K562 (cell line): ENCODE measurements at regions not wholly inside any gene's neighbourhood (a gene's known extent, or its start where the extent isn't known, plus 50 kb on each side); places are given as distances from the start of the nearest gene placed in this dataset.

ENCODE experiments used
- ATAC-seq: fragments of 200-7000 bp; cut with Tn5 transposase; 3 replicates; pipeline ENCODE4 v1.9.1; 2020; ENCODE audit warnings: moderate library complexity
- BruUV-seq: library from RNA; stranded (reverse); fragments of 400-500 nt; replicated peaks from 2 replicates; lab custom pipeline; 2021; lab: Mats Ljungman, UMichigan
- CTCF ChIA-PET: fragments of 300-600 bp; formaldehyde crosslinking; extraction: SDS; loops from one replicate; lab custom pipeline; 2021; ENCODE audit warnings: low intra/inter-chr PET ratio; lab: Yijun Ruan, JAX
- POLR2A ChIA-PET: fragments of 300-600, 350-650 bp; sonication (Branson Sonifier 250); formaldehyde crosslinking; extraction: SDS; loops from one replicate; lab custom pipeline; 2021; ENCODE audit warnings: antibody characterized with exemption, inconsistent platforms; lab: Yijun Ruan, JAX
- DNase-seq, 4 experiments: peaks; one replicate each; pipeline versions ENCODE4 v3.0.0 to v3.0.0-alpha.2; 2011 to 2018; ENCODE audit warnings: low spot score in 3 of 4, mixed read lengths in 3 of 4; ENCODE audit errors: extremely low read depth in 1 of 4
- FAIRE-seq: peaks from 2 replicates; lab custom pipeline; 2011; peaks lifted over from hg19 to GRCh38; lab: Jason Lieb, UNC
- H2AFZ ChIP-seq: 2 replicates; pipeline ENCODE4 v1.6.0; 2011; ENCODE audit warnings: low read depth, low read length, control low read depth, inconsistent platforms
- H3K27ac ChIP-seq: fragments of 200-600 bp; 3 replicates; pipeline ENCODE4 v1.8.0; 2011; ENCODE audit warnings: low read depth, mild to moderate bottlenecking, control low read depth, inconsistent platforms, low read length, moderate library complexity, mixed read lengths; ENCODE audit errors: extremely low read depth
- H3K27me3 ChIP-seq, 2 experiments: fragments of 300-600 bp in 1 of 2; 2 replicates in 1 of 2; 3 replicates in 1 of 2; pipeline versions ENCODE4 v1.6.0 to v1.8.0; 2011; ENCODE audit warnings: inconsistent platforms in 2 of 2, low read length in 2 of 2, mild to moderate bottlenecking in 1 of 2, mixed read lengths in 1 of 2, moderate library complexity in 1 of 2; ENCODE audit not compliant: control insufficient read depth in 2 of 2, insufficient read depth in 2 of 2
- H3K36me3 ChIP-seq: fragments of 300-600 bp; 3 replicates; pipeline ENCODE4 v1.8.0; 2011; ENCODE audit warnings: mild to moderate bottlenecking, low read length, inconsistent platforms; ENCODE audit not compliant: control insufficient read depth, insufficient read depth
- H3K4me1 ChIP-seq, 2 experiments: fragments of 200-600 bp in 1 of 2; replicated peaks in 1 of 2; 2 replicates in 1 of 2; 3 replicates in 1 of 2; pipeline versions ENCODE4 v1.5.1 to v1.8.0; 2011; ENCODE audit warnings: inconsistent platforms in 2 of 2, low read length in 2 of 2, mild to moderate bottlenecking in 1 of 2, mixed read lengths in 1 of 2, moderate library complexity in 1 of 2; ENCODE audit not compliant: control insufficient read depth in 2 of 2, insufficient read depth in 2 of 2
- H3K4me2 ChIP-seq: 2 replicates; pipeline ENCODE4 v1.6.1; 2011; ENCODE audit warnings: low read length, control low read depth, inconsistent platforms, mixed read lengths; ENCODE audit not compliant: insufficient read depth
- H3K4me3 ChIP-seq: fragments of 200-600 bp; sonication (generic), shearing (Covaris generic); 2 replicates; pipeline ENCODE4 v1.5.1; 2016; ENCODE audit warnings: control low read depth, inconsistent platforms
- H3K79me2 ChIP-seq: fragments of 200-600 bp; 3 replicates; pipeline ENCODE4 v1.8.0; 2011; ENCODE audit warnings: low read length, inconsistent platforms; ENCODE audit not compliant: control insufficient read depth, insufficient read depth
- H3K9ac ChIP-seq, 2 experiments: 2 replicates each; pipeline versions ENCODE4 v1.6.0 to v1.6.1; 2011; ENCODE audit warnings: low read depth in 2 of 2, low read length in 2 of 2, control low read depth in 1 of 2, inconsistent platforms in 1 of 2, mild to moderate bottlenecking in 1 of 2, mixed read lengths in 1 of 2; ENCODE audit not compliant: insufficient read depth in 1 of 2
- H3K9me1 ChIP-seq: one replicate; pipeline ENCODE4 v1.6.0; 2011; ENCODE audit warnings: inconsistent platforms, mild to moderate bottlenecking, low read length, moderate library complexity; ENCODE audit not compliant: control insufficient read depth, insufficient read depth
- H3K9me3 ChIP-seq: replicated peaks from 2 replicates; pipeline ENCODE4 v1.5.1; 2011; ENCODE audit warnings: low read depth, low read length, inconsistent platforms; ENCODE audit not compliant: control insufficient read depth, insufficient read depth
- H4K20me1 ChIP-seq: replicated peaks from 2 replicates; pipeline ENCODE4 v1.6.1; 2011; ENCODE audit warnings: low read length, inconsistent platforms, mixed read lengths; ENCODE audit not compliant: control insufficient read depth, insufficient read depth
- BRF1 ChIP-seq: IDR thresholded peaks from 3 replicates; pipeline ENCODE4 v1.6.1; 2011; ENCODE audit warnings: borderline replicate concordance, mild to moderate bottlenecking; ENCODE audit not compliant: insufficient read length; ENCODE audit errors: extremely low read depth
- HBP1 ChIP-seq: fragments of 450-650 bp; formaldehyde crosslinking; IDR thresholded peaks from 2 replicates; pipeline ENCODE4 v1.4.0; 2022; ENCODE audit warnings: missing genetic modification characterization
- HCFC1 ChIP-seq: IDR thresholded peaks from 2 replicates; pipeline ENCODE4 v1.6.1; 2012; ENCODE audit warnings: low read depth, low read length, improper control_type of control experiment
- SNRNP70 ChIP-seq: fragments of 200-400 bp; formaldehyde crosslinking; optimal IDR thresholded peaks from 2 replicates; pipeline ENCODE3; 2017; ENCODE audit warnings: low read depth, low read length
- ZNF707 ChIP-seq: fragments of 250-450 bp; sonication (Bioruptor Pico); conservative IDR thresholded peaks from 2 replicates; pipeline ENCODE4 v1.8.0; 2022; ENCODE audit warnings: inconsistent platforms, mild to moderate bottlenecking, moderate library complexity
- WGBS: fragments of 100-300 bp; shearing (Covaris generic); methylation state at CpG from one replicate; pipeline ENCODE4 v1.1.6; 2016; ENCODE audit warnings: low coverage, mixed read lengths; ENCODE audit not compliant: insufficient coverage; ENCODE audit errors: missing lambda C conversion rate; 5-methylcytosine and 5-hydroxymethylcytosine counted together
- in situ Hi-C: fragments of 300-500 bp; cut with MboI; formaldehyde crosslinking; loops from 4 replicates; pipeline ENCODE4 v1.15.0; 2018; ENCODE audit warnings: inconsistent platforms, mixed read lengths
- intact Hi-C: fragments of 100-400 bp; cut with micrococcal nuclease; formaldehyde crosslinking; loops from 2 replicates; pipeline ENCODE4 v1.14.2; 2022
- TF ChIP-seq, protein P1 (sequence below): IDR thresholded peaks from 3 replicates; pipeline ENCODE4 v1.6.1; 2011; ENCODE audit warnings: borderline replicate concordance, mild to moderate bottlenecking; ENCODE audit not compliant: insufficient read length, insufficient read depth

- 0% methylated on average over 2 of the region's 2 CpGs for WGBS
- H3K79me2 ChIP-seq, result no peaks in the 10 kb centered on the region
- POLR2A ChIA-PET, result no interaction called here
Observed at GRCh38 chr4:160675550-160675949, 1488.2 kb downstream of the FSTL5 start.

More at GRCh38 chr4:160675550-160675949, 1488.2 kb downstream of the FSTL5 start:
- Histone ChIP-seq H2AFZ (no peak overlapping the region), H3K27me3 (no peaks in the 10 kb centered on the region), H3K9me3 (no peaks in the 10 kb centered on the region), H3K9me1 (no peaks in the 10 kb centered on the region), H3K36me3 (no peaks in the 10 kb centered on the region), H3K4me1 (no peaks in the 10 kb centered on the region), H3K27ac (no peak overlapping the region), H3K4me2 (no peak overlapping the region), H3K9ac (no peak overlapping the region), H4K20me1 (no peaks in the 10 kb centered on the region), H3K4me3 (no peak overlapping the region)
- no peak for TF ChIP-seq HBP1 (CRISPR knock-in tag)
- TF ChIP-seq SNRNP70, result no peak
- no peak for TF ChIP-seq BRF1
- TF ChIP-seq, protein P1, sequence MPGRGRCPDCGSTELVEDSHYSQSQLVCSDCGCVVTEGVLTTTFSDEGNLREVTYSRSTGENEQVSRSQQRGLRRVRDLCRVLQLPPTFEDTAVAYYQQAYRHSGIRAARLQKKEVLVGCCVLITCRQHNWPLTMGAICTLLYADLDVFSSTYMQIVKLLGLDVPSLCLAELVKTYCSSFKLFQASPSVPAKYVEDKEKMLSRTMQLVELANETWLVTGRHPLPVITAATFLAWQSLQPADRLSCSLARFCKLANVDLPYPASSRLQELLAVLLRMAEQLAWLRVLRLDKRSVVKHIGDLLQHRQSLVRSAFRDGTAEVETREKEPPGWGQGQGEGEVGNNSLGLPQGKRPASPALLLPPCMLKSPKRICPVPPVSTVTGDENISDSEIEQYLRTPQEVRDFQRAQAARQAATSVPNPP, result no peak
- TF ChIP-seq ZNF707 (CRISPR knock-in tag), result no peak
- TF ChIP-seq HCFC1, result no peak
- FAIRE-seq, result no peak
- in situ Hi-C loops, result no loop called here
- ATAC-seq, result no peak
- intact Hi-C loops, result no loop called here
- no TSS peak for BruUV-seq
- CTCF ChIA-PET, result no interaction called here
- no peak for DNase-seq
